IMR-90 (cell line): ENCODE measurements at regions not wholly inside any gene's neighbourhood (a gene's known extent, or its start where the extent isn't known, plus 50 kb on each side); places are given as distances from the start of the nearest gene placed in this dataset.

Experiments
- ATAC-seq: fragments of 200-7000 bp; cut with Tn5 transposase; 2 replicates; pipeline ENCODE4 v1.9.1; 2020; ENCODE audit warnings: low read depth, mild to moderate bottlenecking, moderate library complexity
- BruUV-seq: library from RNA; stranded (reverse); fragments of 400-500 nt; replicated peaks from 2 replicates; lab custom pipeline; 2021; lab: Mats Ljungman, UMichigan
- CTCF ChIA-PET: fragments of 300-600 bp; formaldehyde crosslinking; extraction: SDS; loops from one replicate; lab custom pipeline; 2021; ENCODE audit warnings: antibody characterized with exemption; lab: Yijun Ruan, JAX
- POLR2A ChIA-PET: fragments of 300-600 bp; sonication (Branson Sonifier 250); formaldehyde crosslinking; loops from one replicate; lab custom pipeline; 2022; ENCODE audit warnings: antibody characterized with exemption; ENCODE audit not compliant: unreplicated experiment; lab: Charles Lee
- DNase-seq: peaks from one replicate; pipeline ENCODE4 v3.0.0; 2013
- H2AFZ ChIP-seq: replicated peaks from 2 replicates; pipeline ENCODE3; 2013; ENCODE audit warnings: low read length, mild to moderate bottlenecking; ENCODE audit not compliant: poor library complexity
- H2AK5ac ChIP-seq: 2 replicates; pipeline ENCODE4 v1.6.1; 2013; ENCODE audit warnings: low read depth, low read length, inconsistent platforms
- H2AK9ac ChIP-seq: replicated peaks from 2 replicates; pipeline ENCODE3; 2013; ENCODE audit warnings: mild to moderate bottlenecking, low read depth, low read length, moderate library complexity; ENCODE audit not compliant: poor library complexity
- H2BK120ac ChIP-seq: 2 replicates; pipeline ENCODE4 v1.6.1; 2013; ENCODE audit warnings: low read depth, low read length, inconsistent platforms
- H2BK15ac ChIP-seq: 3 replicates; pipeline ENCODE4 v1.6.1; 2013; ENCODE audit warnings: low read depth, low read length, inconsistent platforms
- H2BK20ac ChIP-seq: 2 replicates; pipeline ENCODE4 v1.6.1; 2013; ENCODE audit warnings: low read depth, mild to moderate bottlenecking, inconsistent platforms, low read length, moderate library complexity
- H2BK5ac ChIP-seq: 2 replicates; pipeline ENCODE4 v1.6.1; 2013; ENCODE audit warnings: mild to moderate bottlenecking, low read depth, low read length, inconsistent platforms; ENCODE audit not compliant: poor library complexity, severe bottlenecking
- H3K14ac ChIP-seq: replicated peaks from 2 replicates; pipeline ENCODE4 v1.6.1; 2013; ENCODE audit warnings: low read depth, low read length, inconsistent platforms
- H3K18ac ChIP-seq: 2 replicates; pipeline ENCODE4 v1.6.1; 2013; ENCODE audit warnings: low read depth, low read length, control low read depth
- H3K23ac ChIP-seq: 2 replicates; pipeline ENCODE4 v1.6.1; 2013; ENCODE audit warnings: low read depth, low read length, inconsistent platforms
- H3K27ac ChIP-seq: 2 replicates; pipeline ENCODE4 v1.5.1; 2013; ENCODE audit warnings: mild to moderate bottlenecking, control low read depth, low read length; ENCODE audit not compliant: insufficient read depth
- H3K27me3 ChIP-seq: 2 replicates; pipeline ENCODE4 v1.6.1; 2013; ENCODE audit warnings: low read length; ENCODE audit not compliant: control insufficient read depth, insufficient read depth
- H3K36me3 ChIP-seq: 2 replicates; pipeline ENCODE4 v1.6.1; 2013; ENCODE audit warnings: low read length, mixed read lengths; ENCODE audit not compliant: control insufficient read depth, insufficient read depth
- H3K4ac ChIP-seq: 2 replicates; pipeline ENCODE4 v1.6.1; 2013; ENCODE audit warnings: low read depth, low read length, inconsistent platforms
- H3K4me1 ChIP-seq: 2 replicates; pipeline ENCODE4 v1.6.1; 2013; ENCODE audit warnings: low read length, mixed read lengths; ENCODE audit not compliant: control insufficient read depth, insufficient read depth
- H3K4me2 ChIP-seq: 2 replicates; pipeline ENCODE4 v1.6.1; 2013; ENCODE audit warnings: low read depth, mild to moderate bottlenecking, control low read depth, low read length, moderate library complexity
- H3K4me3 ChIP-seq: 2 replicates; pipeline ENCODE4 v1.5.1; 2013; ENCODE audit warnings: low read depth, mild to moderate bottlenecking, control low read depth, low read length, moderate library complexity; ENCODE audit not compliant: insufficient read depth
- H3K56ac ChIP-seq: 2 replicates; pipeline ENCODE4 v1.6.1; 2013; ENCODE audit warnings: low read length, inconsistent platforms; ENCODE audit not compliant: insufficient read depth; ENCODE audit errors: extremely low read depth
- H3K79me1 ChIP-seq, 2 experiments: 2 replicates each; pipeline ENCODE4 v1.6.1; 2013; ENCODE audit warnings: low read length in 2 of 2, inconsistent platforms in 1 of 2, low read depth in 1 of 2
- H3K9ac ChIP-seq: 2 replicates; pipeline ENCODE4 v1.6.1; 2013; ENCODE audit warnings: low read depth, low read length, control low read depth
- H3K9me1 ChIP-seq: 2 replicates; pipeline ENCODE4 v1.6.1; 2013; ENCODE audit warnings: low read length, inconsistent platforms; ENCODE audit not compliant: insufficient read depth
- H3K9me3 ChIP-seq: 2 replicates; pipeline ENCODE4 v1.6.1; 2013; ENCODE audit warnings: low read length; ENCODE audit not compliant: control insufficient read depth, insufficient read depth
- H4K20me1 ChIP-seq: 2 replicates; pipeline ENCODE4 v1.6.1; 2013; ENCODE audit warnings: low read length, inconsistent platforms; ENCODE audit not compliant: insufficient read depth
- H4K5ac ChIP-seq: 2 replicates; pipeline ENCODE4 v1.6.1; 2013; ENCODE audit warnings: mild to moderate bottlenecking, low read depth, low read length, control low read depth
- H4K8ac ChIP-seq, 2 experiments: 2 replicates each; pipeline ENCODE4 v1.6.1; 2013; ENCODE audit warnings: low read depth in 2 of 2, low read length in 2 of 2, control low read depth in 1 of 2, inconsistent platforms in 1 of 2
- H4K91ac ChIP-seq: 2 replicates; pipeline ENCODE4 v1.6.1; 2013; ENCODE audit warnings: low read depth, low read length, inconsistent platforms; ENCODE audit not compliant: insufficient read depth
- CEBPB ChIP-seq: IDR thresholded peaks from 2 replicates; pipeline ENCODE4 v1.6.1; 2012; ENCODE audit warnings: low read depth, low read length, improper control_type of control experiment
- CHD1 ChIP-seq: IDR thresholded peaks from 2 replicates; pipeline ENCODE4 v1.6.1; 2012; ENCODE audit warnings: low read depth, low read length, improper control_type of control experiment
- CTCF ChIP-seq: conservative IDR thresholded peaks from 2 replicates; pipeline ENCODE4 v1.5.1; 2012; ENCODE audit warnings: mild to moderate bottlenecking, low read depth, low read length, improper control_type of control experiment
- FOS ChIP-seq: fragments of 150-350 bp; IDR thresholded peaks from 2 replicates; pipeline ENCODE4 v1.6.1; 2016; ENCODE audit warnings: low read depth, low read length
- MAFK ChIP-seq: IDR thresholded peaks from 2 replicates; pipeline ENCODE4 v1.6.1; 2012; ENCODE audit warnings: low read depth, low read length, improper control_type of control experiment
- MAZ ChIP-seq: IDR thresholded peaks from 2 replicates; pipeline ENCODE4 v1.6.1; 2012; ENCODE audit warnings: low read depth, mild to moderate bottlenecking, low read length, improper control_type of control experiment, moderate library complexity, borderline replicate concordance
- MXI1 ChIP-seq: IDR thresholded peaks from 2 replicates; pipeline ENCODE4 v1.6.1; 2012; ENCODE audit warnings: low read depth, mild to moderate bottlenecking, low read length, moderate library complexity, borderline replicate concordance
- NFE2L2 ChIP-seq: fragments of 150-350 bp; IDR thresholded peaks from 2 replicates; pipeline ENCODE4 v1.6.1; 2016; ENCODE audit warnings: low read depth, mild to moderate bottlenecking, low read length
- RAD21 ChIP-seq: IDR thresholded peaks from 2 replicates; pipeline ENCODE4 v1.6.1; 2012; ENCODE audit warnings: low read length, improper control_type of control experiment
- RCOR1 ChIP-seq: IDR thresholded peaks from 2 replicates; pipeline ENCODE4 v1.6.1; 2012; ENCODE audit warnings: mild to moderate bottlenecking, low read length, improper control_type of control experiment; ENCODE audit not compliant: insufficient replicate concordance
- RFX5 ChIP-seq: IDR thresholded peaks from 2 replicates; pipeline ENCODE4 v1.8.0; 2012; ENCODE audit warnings: low read depth, mild to moderate bottlenecking, low read length, moderate library complexity
- SMC3 ChIP-seq: fragments of 150-350 bp; IDR thresholded peaks from 2 replicates; pipeline ENCODE4 v1.6.1; 2016; ENCODE audit warnings: low read depth, mild to moderate bottlenecking, antibody characterized with exemption, low read length, moderate library complexity
- WGBS, 2 experiments: methylation state at CpG; one replicate each; pipeline versions ENCODE4 v1.1.5 to v1.1.7; 2013; ENCODE audit warnings: missing lambda C conversion rate in 2 of 2; ENCODE audit not compliant: insufficient read length in 1 of 2; ENCODE audit errors: extremely low coverage in 2 of 2; 5-methylcytosine and 5-hydroxymethylcytosine counted together
- dilution Hi-C: fragments of 300-500 bp; cut with HindIII; formaldehyde crosslinking; loops from one replicate; pipeline ENCODE4 v1.14.3; 2018; ENCODE audit warnings: low sequenced_read_pairs; ENCODE audit not compliant: unreplicated experiment
- in situ Hi-C: fragments of 300-500 bp; cut with MboI; formaldehyde crosslinking; loops from 3 replicates; pipeline ENCODE4 v1.14.3; 2019; ENCODE audit warnings: low sequenced_read_pairs, inconsistent platforms, mixed read lengths
- intact Hi-C: fragments of 100-400 bp; cut with micrococcal nuclease; formaldehyde crosslinking; loops from 2 replicates; pipeline ENCODE4 v1.10.0; 2022
- TF ChIP-seq, protein P1 (sequence below): fragments of 150-350 bp; IDR thresholded peaks from 2 replicates; pipeline ENCODE4 v1.6.1; 2016; ENCODE audit warnings: low read depth, mild to moderate bottlenecking, low read length, moderate library complexity, borderline replicate concordance

GRCh38 chr21:17921579-17922530 lies 102.7 kb upstream of the C21orf91 start:
- in situ Hi-C loops, result no loop called here
- POLR2A ChIA-PET, result no interaction called here
- intact Hi-C loops, result no loop called here

More at GRCh38 chr21:17921579-17922530, 102.7 kb upstream of the C21orf91 start:
- no peaks in the 10 kb centered on the region for H3K36me3 ChIP-seq
- H3K9me3 ChIP-seq, result no peaks in the 10 kb centered on the region
- no peak overlapping the region for H3K14ac ChIP-seq
- 0 out of 2 replicates have a peak, but pooled peaks cover 1% of the 10 kb centered on the region for H3K4me1 ChIP-seq
- no peaks in the 10 kb centered on the region for H4K20me1 ChIP-seq
- H3K4me3 ChIP-seq, result no peak overlapping the region
- H2BK20ac ChIP-seq, result no peak overlapping the region
- no peak overlapping the region for H3K27ac ChIP-seq
- H2BK15ac ChIP-seq, result no peak overlapping the region
- no peak overlapping the region for H4K8ac ChIP-seq
- no peak overlapping the region for H2AK5ac ChIP-seq
- no peaks in the 10 kb centered on the region; the same call in 1 of the 2 replicates for H3K27me3 ChIP-seq
- no peak for TF ChIP-seq MXI1
- TF ChIP-seq, protein P1, sequence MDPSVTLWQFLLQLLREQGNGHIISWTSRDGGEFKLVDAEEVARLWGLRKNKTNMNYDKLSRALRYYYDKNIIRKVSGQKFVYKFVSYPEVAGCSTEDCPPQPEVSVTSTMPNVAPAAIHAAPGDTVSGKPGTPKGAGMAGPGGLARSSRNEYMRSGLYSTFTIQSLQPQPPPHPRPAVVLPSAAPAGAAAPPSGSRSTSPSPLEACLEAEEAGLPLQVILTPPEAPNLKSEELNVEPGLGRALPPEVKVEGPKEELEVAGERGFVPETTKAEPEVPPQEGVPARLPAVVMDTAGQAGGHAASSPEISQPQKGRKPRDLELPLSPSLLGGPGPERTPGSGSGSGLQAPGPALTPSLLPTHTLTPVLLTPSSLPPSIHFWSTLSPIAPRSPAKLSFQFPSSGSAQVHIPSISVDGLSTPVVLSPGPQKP, result no peak
- TF ChIP-seq MAZ, result no peak
- TF ChIP-seq CTCF, result no peak
- TF ChIP-seq CEBPB, result no peak
- TF ChIP-seq RCOR1, result no peak
- no peak for TF ChIP-seq NFE2L2
- TF ChIP-seq CHD1, result no peak
- TF ChIP-seq FOS, result no peak
- no peak for TF ChIP-seq RAD21
- TF ChIP-seq MAFK, result no peak
- TF ChIP-seq RFX5, result no peak
- no peak for TF ChIP-seq SMC3
- dilution Hi-C loops, result no loop called here
- H3K56ac ChIP-seq, result no peak overlapping the region
- H2BK120ac ChIP-seq, result no peak overlapping the region
- no peaks in the 10 kb centered on the region for H3K79me1 ChIP-seq
- BruUV-seq, result no TSS peak
- H3K18ac ChIP-seq, result no peak overlapping the region
- CTCF ChIA-PET, result no interaction called here
- no peak overlapping the region for H3K4me2 ChIP-seq
- no peak overlapping the region for H2AFZ ChIP-seq
- no CpG with 5 or more reads among the region's 2 CpGs for WGBS, 2 experiments
- no peak overlapping the region for H4K91ac ChIP-seq
- no peak overlapping the region for H3K9ac ChIP-seq
- no peak overlapping the region for H3K23ac ChIP-seq
- peak; percentile 65 for DNase-seq
- no peak overlapping the region for H3K4ac ChIP-seq
- ATAC-seq, result peak; percentile 32; the same call in 1 of the 2 replicates
- H4K5ac ChIP-seq, result no peak overlapping the region
- no peak overlapping the region for H2BK5ac ChIP-seq
- H3K9me1 ChIP-seq, result no peaks in the 10 kb centered on the region
- no peak overlapping the region for H2AK9ac ChIP-seq
